GM19463 (cell line): ENCODE measurements at regions not wholly inside any gene's neighbourhood (a gene's known extent, or its start where the extent isn't known, plus 50 kb on each side); places are given as distances from the start of the nearest gene placed in this dataset.

Experiments
- ATAC-seq: cut with Tn5 transposase; IDR thresholded peaks from one replicate; pipeline ENCODE4 v1.9.1; 2021; ENCODE audit warnings: mild to moderate bottlenecking, moderate library complexity; ENCODE audit not compliant: unreplicated experiment

- ATAC-seq = no peak
Observed at GRCh38 chr4:14719053-14719452, 283.2 kb upstream of the CPEB2 start.

- no peak for ATAC-seq
Observed at GRCh38 chr4:14726441-14726840, 275.8 kb upstream of the CPEB2 start.

- ATAC-seq = no peak
Observed at GRCh38 chr4:14726877-14727361, 275.4 kb upstream of the CPEB2 start.

- ATAC-seq = no peak
Observed at GRCh38 chr4:14729282-14730000, 272.8 kb upstream of the CPEB2 start.

- no peak for ATAC-seq
Observed at GRCh38 chr4:14742054-14742453, 260.2 kb upstream of the CPEB2 start.

- ATAC-seq = no peak
Observed at GRCh38 chr4:14743172-14743571, 259.1 kb upstream of the CPEB2 start.

GRCh38 chr4:14743601-14744000 is 258.7 kb upstream of the CPEB2 start:
- ATAC-seq = no peak

GRCh38 chr4:14744346-14744745 is 257.9 kb upstream of the CPEB2 start:
- no peak for ATAC-seq

- peak; percentile 77 for ATAC-seq
Observed at GRCh38 chr4:14749910-14750309, 252.4 kb upstream of the CPEB2 start.

- ATAC-seq = no peak
Observed at GRCh38 chr4:14752341-14753046, 249.8 kb upstream of the CPEB2 start.

- peak; percentile 54 for ATAC-seq
Observed at GRCh38 chr4:14767142-14767541, 235.1 kb upstream of the CPEB2 start.

- no peak for ATAC-seq
Observed at GRCh38 chr4:14768449-14768848, 233.8 kb upstream of the CPEB2 start.

GRCh38 chr4:14769993-14770392 is 232.3 kb upstream of the CPEB2 start:
- ATAC-seq = no peak

GRCh38 chr4:14771094-14771493 is 231.2 kb upstream of the CPEB2 start:
- ATAC-seq = no peak

GRCh38 chr4:14771504-14772175 is 230.6 kb upstream of the CPEB2 start:
- ATAC-seq = no peak

- no peak for ATAC-seq
Observed at GRCh38 chr4:14772388-14772787, 229.9 kb upstream of the CPEB2 start.

- peak; percentile 96 for ATAC-seq
Observed at GRCh38 chr4:14783011-14783877, 219.0 kb upstream of the CPEB2 start.

GRCh38 chr4:14787221-14787620 is 215.1 kb upstream of the CPEB2 start:
- ATAC-seq = no peak

GRCh38 chr4:14787894-14788293 is 214.4 kb upstream of the CPEB2 start:
- ATAC-seq = no peak

- ATAC-seq = no peak
Observed at GRCh38 chr4:14790494-14790893, 211.8 kb upstream of the CPEB2 start.

- ATAC-seq = no peak
Observed at GRCh38 chr4:14792702-14793227, 209.5 kb upstream of the CPEB2 start.
